ENCODE measurements at regions not wholly inside any gene's neighbourhood (a gene's known extent, or its start where the extent isn't known, plus 50 kb on each side); places are given as distances from the start of the nearest gene placed in this dataset.

GRCh38 chr11:28822576-28822975 lies 714.4 kb downstream of the METTL15 start:
- no peaks in the 10 kb centered on the region for H3K27me3 ChIP-seq (ENCODE audit: insufficient read depth, poor library complexity, severe bottlenecking)
- DNase-seq (ENCODE audit: low read depth in 1 of 2, low spot score in 1 of 2) = no peak
- no peak overlapping the region for H3K27ac ChIP-seq (replicated peaks)
- H3K4me3 ChIP-seq (replicated peaks; ENCODE audit: insufficient read depth, low read length) = no peak overlapping the region
- TF ChIP-seq, protein P1, sequence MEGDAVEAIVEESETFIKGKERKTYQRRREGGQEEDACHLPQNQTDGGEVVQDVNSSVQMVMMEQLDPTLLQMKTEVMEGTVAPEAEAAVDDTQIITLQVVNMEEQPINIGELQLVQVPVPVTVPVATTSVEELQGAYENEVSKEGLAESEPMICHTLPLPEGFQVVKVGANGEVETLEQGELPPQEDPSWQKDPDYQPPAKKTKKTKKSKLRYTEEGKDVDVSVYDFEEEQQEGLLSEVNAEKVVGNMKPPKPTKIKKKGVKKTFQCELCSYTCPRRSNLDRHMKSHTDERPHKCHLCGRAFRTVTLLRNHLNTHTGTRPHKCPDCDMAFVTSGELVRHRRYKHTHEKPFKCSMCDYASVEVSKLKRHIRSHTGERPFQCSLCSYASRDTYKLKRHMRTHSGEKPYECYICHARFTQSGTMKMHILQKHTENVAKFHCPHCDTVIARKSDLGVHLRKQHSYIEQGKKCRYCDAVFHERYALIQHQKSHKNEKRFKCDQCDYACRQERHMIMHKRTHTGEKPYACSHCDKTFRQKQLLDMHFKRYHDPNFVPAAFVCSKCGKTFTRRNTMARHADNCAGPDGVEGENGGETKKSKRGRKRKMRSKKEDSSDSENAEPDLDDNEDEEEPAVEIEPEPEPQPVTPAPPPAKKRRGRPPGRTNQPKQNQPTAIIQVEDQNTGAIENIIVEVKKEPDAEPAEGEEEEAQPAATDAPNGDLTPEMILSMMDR (IDR thresholded peaks at IDR 0.05; ENCODE audit: insufficient read depth, low read length) = no peak
- no peak for TF ChIP-seq POLR2AphosphoS5 (IDR thresholded peaks at IDR 0.05; ENCODE audit: low read depth)
- TF ChIP-seq REST (IDR thresholded peaks at IDR 0.05; ENCODE audit: insufficient replicate concordance, low read depth) = no peak
- TF ChIP-seq GABPA (IDR thresholded peaks at IDR 0.05; ENCODE audit: low read depth) = no peak
- no peak for TF ChIP-seq SPI1 (IDR thresholded peaks at IDR 0.05; ENCODE audit: borderline replicate concordance, low read depth)

GRCh38 chr11:28820296-28820989 lies 712.3 kb downstream of the METTL15 start:
- Histone ChIP-seq H3K27me3 (ENCODE audit: insufficient read depth, poor library complexity, severe bottlenecking) (no peaks in the 10 kb centered on the region), H3K4me3 (replicated peaks; ENCODE audit: insufficient read depth, low read length) (no peak overlapping the region), H3K27ac (replicated peaks) (no peak overlapping the region)
- DNase-seq (ENCODE audit: low read depth in 1 of 2, low spot score in 1 of 2) = no peak
- TF ChIP-seq, protein P1 (IDR thresholded peaks at IDR 0.05; ENCODE audit: insufficient read depth, low read length) = no peak
- TF ChIP-seq POLR2AphosphoS5 (IDR thresholded peaks at IDR 0.05; ENCODE audit: low read depth) (no peak), SPI1 (IDR thresholded peaks at IDR 0.05; ENCODE audit: borderline replicate concordance, low read depth) (no peak), GABPA (IDR thresholded peaks at IDR 0.05; ENCODE audit: low read depth) (no peak), REST (IDR thresholded peaks at IDR 0.05; ENCODE audit: insufficient replicate concordance, low read depth) (no peak)

GRCh38 chr11:28819741-28820140 lies 711.6 kb downstream of the METTL15 start:
- no peak overlapping the region for H3K27ac ChIP-seq (replicated peaks)

More at GRCh38 chr11:28819741-28820140, 711.6 kb downstream of the METTL15 start:
- Histone ChIP-seq H3K4me3 (replicated peaks; ENCODE audit: insufficient read depth, low read length) (no peak overlapping the region), H3K27me3 (ENCODE audit: insufficient read depth, poor library complexity, severe bottlenecking) (no peaks in the 10 kb centered on the region)
- TF ChIP-seq REST (IDR thresholded peaks at IDR 0.05; ENCODE audit: insufficient replicate concordance, low read depth) (no peak), SPI1 (IDR thresholded peaks at IDR 0.05; ENCODE audit: borderline replicate concordance, low read depth) (no peak), POLR2AphosphoS5 (IDR thresholded peaks at IDR 0.05; ENCODE audit: low read depth) (no peak)
- DNase-seq (ENCODE audit: low read depth in 1 of 2, low spot score in 1 of 2) = no peak

Measured in HL-60 (cell line).